HCT116 (cell line): ENCODE measurements at regions not wholly inside any gene's neighbourhood (a gene's known extent, or its start where the extent isn't known, plus 50 kb on each side); places are given as distances from the start of the nearest gene placed in this dataset.

ENCODE experiments used
- ATAC-seq: fragments of 200-7000 bp; cut with Tn5 transposase; 2 replicates; pipeline ENCODE4 v1.9.1; 2020; ENCODE audit warnings: mild to moderate bottlenecking, moderate library complexity
- BruUV-seq: library from RNA; stranded (reverse); fragments of 400-500 nt; replicated peaks from 2 replicates; lab custom pipeline; 2021; lab: Mats Ljungman, UMichigan
- CTCF ChIA-PET: fragments of 300-600 bp; sonication (Branson Sonifier 250); formaldehyde crosslinking; loops from one replicate; lab custom pipeline; 2021; ENCODE audit warnings: antibody characterized with exemption; lab: Charles Lee
- POLR2A ChIA-PET: fragments of 300-600, 350-600 bp; sonication (Branson Sonifier 250); formaldehyde crosslinking; loops from one replicate; lab custom pipeline; 2021; ENCODE audit warnings: antibody characterized with exemption; lab: Charles Lee
- RAD21 ChIA-PET, 2 experiments: fragments of 300-600 bp; sonication (Branson Sonifier 250); formaldehyde crosslinking; loops; one replicate each; lab custom pipeline; 2023; ENCODE audit warnings: low total read pairs in 2 of 2; ENCODE audit not compliant: uncharacterized antibody in 2 of 2, unreplicated experiment in 2 of 2, low non-redundant PET in 1 of 2; lab: Charles Lee
- DNase-seq: peaks from one replicate; pipeline ENCODE4 v3.0.0-alpha.2; 2010; ENCODE audit warnings: low read depth, low spot score
- H2AFZ ChIP-seq: fragments of 200-600 bp; shearing (Covaris generic), sonication (generic); 2 replicates; pipeline ENCODE4 v1.6.1; 2017; ENCODE audit warnings: low read depth, mixed run types, mixed read lengths, antibody characterized with exemption, low read length; ENCODE audit not compliant: poor library complexity, severe bottlenecking
- H3K27ac ChIP-seq: 2 replicates; pipeline ENCODE4 v1.5.1; 2012; ENCODE audit warnings: low read depth, low read length
- H3K27me3 ChIP-seq: fragments of 200-600 bp; sonication (generic); 2 replicates; pipeline ENCODE4 v1.6.1; 2016; ENCODE audit warnings: mixed run types, low read length, mixed read lengths; ENCODE audit not compliant: insufficient read depth
- H3K36me3 ChIP-seq, 2 experiments: fragments of 200-500 bp in 1 of 2; fragments of 200-600 bp in 1 of 2; sonication (Bioruptor generic) in 1 of 2; sonication (generic) in 1 of 2; 2 replicates each; pipeline versions ENCODE4 v1.5.1 to v1.6.1; 2014 to 2016; ENCODE audit warnings: low read length in 2 of 2, inconsistent platforms in 1 of 2, mixed read lengths in 1 of 2, mixed run types in 1 of 2; ENCODE audit not compliant: insufficient read depth in 2 of 2, control insufficient read depth in 1 of 2
- H3K4me1 ChIP-seq, 2 experiments: fragments of 200-600 bp in 1 of 2; sonication (generic) in 1 of 2; 2 replicates each; pipeline versions ENCODE4 v1.5.1 to v1.6.1; 2012 to 2017; ENCODE audit warnings: low read length in 2 of 2, inconsistent platforms in 1 of 2, mild to moderate bottlenecking in 1 of 2, mixed read lengths in 1 of 2, mixed run types in 1 of 2, moderate library complexity in 1 of 2; ENCODE audit not compliant: insufficient read depth in 2 of 2, control insufficient read depth in 1 of 2
- H3K4me2 ChIP-seq: fragments of 200-600 bp; sonication (generic); 2 replicates; pipeline ENCODE4 v1.6.1; 2017; ENCODE audit warnings: mixed run types, low read length, mixed read lengths
- H3K4me3 ChIP-seq, 2 experiments: fragments of 200-600 bp in 1 of 2; sonication (generic) in 1 of 2; replicated peaks in 1 of 2; 2 replicates each; pipeline ENCODE4 v1.5.1; 2011 to 2016; ENCODE audit warnings: low read length in 2 of 2, control low read depth in 1 of 2, low read depth in 1 of 2, mild to moderate bottlenecking in 1 of 2, mixed read lengths in 1 of 2, mixed run types in 1 of 2
- H3K79me2 ChIP-seq: fragments of 200-600 bp; sonication (generic); 2 replicates; pipeline ENCODE4 v1.6.1; 2017; ENCODE audit warnings: mild to moderate bottlenecking, mixed run types, low read length, moderate library complexity, mixed read lengths; ENCODE audit not compliant: insufficient read depth
- H3K9ac ChIP-seq: fragments of 200-600 bp; sonication (generic); 2 replicates; pipeline ENCODE4 v1.6.1; 2016; ENCODE audit warnings: low read length, mixed read lengths
- H3K9me2 ChIP-seq: fragments of 200-600 bp; sonication (generic), shearing (Covaris generic); 2 replicates; pipeline ENCODE4 v1.6.1; 2017; ENCODE audit warnings: mixed run types, mild to moderate bottlenecking, moderate library complexity; ENCODE audit not compliant: insufficient read depth
- H3K9me3 ChIP-seq, 2 experiments: fragments of 200-500 bp in 1 of 2; fragments of 200-600 bp in 1 of 2; sonication (Bioruptor generic) in 1 of 2; sonication (generic) in 1 of 2; 2 replicates each; pipeline ENCODE4 v1.6.1; 2014 to 2017; ENCODE audit warnings: low read length in 2 of 2, mixed read lengths in 2 of 2, inconsistent platforms in 1 of 2, low read depth in 1 of 2, mild to moderate bottlenecking in 1 of 2, mixed run types in 1 of 2, moderate library complexity in 1 of 2; ENCODE audit not compliant: control insufficient read depth in 1 of 2, insufficient read depth in 1 of 2
- H4K20me1 ChIP-seq: fragments of 200-600 bp; sonication (generic), shearing (Covaris generic); 2 replicates; pipeline ENCODE4 v1.6.1; 2017; ENCODE audit warnings: mixed run types, mild to moderate bottlenecking, moderate library complexity; ENCODE audit not compliant: insufficient read depth
- CEBPB ChIP-seq: IDR thresholded peaks from 2 replicates; pipeline ENCODE4 v1.6.1; 2012; ENCODE audit warnings: low read depth
- EGR1 ChIP-seq: IDR thresholded peaks from 2 replicates; pipeline ENCODE4 v1.6.1; 2012; ENCODE audit warnings: low read depth
- EZH2 ChIP-seq: fragments of 200-600 bp; sonication (generic); IDR thresholded peaks from 2 replicates; pipeline ENCODE4 v1.6.1; 2017; ENCODE audit warnings: antibody characterized with exemption, mixed run types
- EZH2phosphoT487 ChIP-seq: fragments of 200-600 bp; IDR thresholded peaks from 2 replicates; pipeline ENCODE4 v1.6.1; 2018; ENCODE audit warnings: antibody characterized with exemption, borderline replicate concordance
- FOSL1 ChIP-seq: IDR thresholded peaks from 2 replicates; pipeline ENCODE4 v1.6.1; 2012; ENCODE audit warnings: low read depth
- REST ChIP-seq: IDR thresholded peaks from 2 replicates; pipeline ENCODE4 v1.6.1; 2012; ENCODE audit warnings: low read depth
- YY1 ChIP-seq: IDR thresholded peaks from 2 replicates; pipeline ENCODE4 v1.6.1; 2011; ENCODE audit warnings: low read length, low read depth, moderate library complexity, mild to moderate bottlenecking; ENCODE audit not compliant: insufficient replicate concordance; ENCODE audit errors: extremely low read depth
- ZNF274 ChIP-seq: fragments of 200-500 bp; sonication (Bioruptor generic); IDR thresholded peaks from 2 replicates; pipeline ENCODE4 v1.6.1; 2014; ENCODE audit warnings: mild to moderate bottlenecking, low read depth, low read length, inconsistent platforms
- intact Hi-C: fragments of 100-400 bp; cut with micrococcal nuclease; formaldehyde crosslinking; loops from 2 replicates; pipeline ENCODE4 v1.10.0; 2022
- TF ChIP-seq, protein P1 (sequence below): IDR thresholded peaks from 2 replicates; pipeline ENCODE4 v1.6.1; 2012

- no peak overlapping the region for H3K4me2 ChIP-seq
- ChIA-PET CTCF (no interaction called here), RAD21 (no interaction called here), POLR2A (no interaction called here)
- no peak overlapping the region for H3K9ac ChIP-seq
- no peaks in the 10 kb centered on the region for H3K79me2 ChIP-seq
- H3K9me3 ChIP-seq: no peaks in the 10 kb centered on the region
- H2AFZ ChIP-seq: no peak overlapping the region
- intact Hi-C loops: no loop called here
- no peaks in the 10 kb centered on the region for H3K27me3 ChIP-seq
- no peaks in the 10 kb centered on the region for H3K4me1 ChIP-seq
- DNase-seq: no peak
- H3K9me2 ChIP-seq: no peaks in the 10 kb centered on the region
- H3K27ac ChIP-seq: no peak overlapping the region
- no peaks in the 10 kb centered on the region for H4K20me1 ChIP-seq
- TF ChIP-seq EZH2phosphoT487: no peak
- TF ChIP-seq, all 23 proteins: peak for 0
- no TSS peak for BruUV-seq
- ATAC-seq: no peak
- Histone ChIP-seq H3K36me3 (no peaks in the 10 kb centered on the region), H3K4me3 (no peak overlapping the region)
Observed at GRCh38 chr1:191592039-191592438, 566.2 kb upstream of the RGS18 start.

DNA sequence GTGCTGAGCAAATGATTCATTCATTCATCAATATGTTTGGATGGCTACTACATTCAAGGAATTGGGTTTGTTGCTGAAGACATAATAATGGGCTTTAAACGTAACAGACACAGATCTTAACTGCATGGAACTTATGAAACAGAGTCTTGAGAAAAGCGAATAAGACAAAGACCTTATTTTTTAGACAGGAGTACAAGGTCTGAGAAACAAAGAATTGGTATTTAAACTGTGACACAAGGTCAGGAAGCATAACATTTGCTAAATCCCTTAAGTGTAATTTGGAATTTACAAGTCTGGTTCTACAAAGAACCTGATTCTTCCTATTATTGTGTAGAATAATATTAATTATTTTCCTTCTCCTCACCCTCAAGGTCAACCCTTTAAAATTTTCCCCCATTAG, 565.4 kb upstream of the RGS18 start:
- Histone ChIP-seq H3K4me2 (no peak overlapping the region), H3K4me1 (no peaks in the 10 kb centered on the region), H3K79me2 (no peaks in the 10 kb centered on the region), H3K27ac (no peak overlapping the region), H3K9ac (no peak overlapping the region), H3K4me3 (no peak overlapping the region), H3K9me3 (no peaks in the 10 kb centered on the region), H3K36me3 (no peaks in the 10 kb centered on the region), H3K9me2 (no peaks in the 10 kb centered on the region), H2AFZ (no peak overlapping the region), H4K20me1 (no peaks in the 10 kb centered on the region), H3K27me3 (no peaks in the 10 kb centered on the region)
- ChIA-PET CTCF (no interaction called here), POLR2A (no interaction called here), RAD21 (no interaction called here)
- no peak for ATAC-seq
- TF ChIP-seq REST: no peak
- TF ChIP-seq EGR1: no peak
- TF ChIP-seq, protein P1, sequence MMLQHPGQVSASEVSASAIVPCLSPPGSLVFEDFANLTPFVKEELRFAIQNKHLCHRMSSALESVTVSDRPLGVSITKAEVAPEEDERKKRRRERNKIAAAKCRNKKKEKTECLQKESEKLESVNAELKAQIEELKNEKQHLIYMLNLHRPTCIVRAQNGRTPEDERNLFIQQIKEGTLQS: no peak
- no peak for TF ChIP-seq YY1
- TF ChIP-seq CEBPB: no peak
- TF ChIP-seq EZH2: no peak
- TF ChIP-seq FOSL1: no peak
- no peak for TF ChIP-seq ZNF274
- no peak for DNase-seq
- intact Hi-C loops: no loop called here
- BruUV-seq: no TSS peak
